Urinary bladder (tissue), 3 donors: ENCODE measurements at regions not wholly inside any gene's neighbourhood (a gene's known extent, or its start where the extent isn't known, plus 50 kb on each side); places are given as distances from the start of the nearest gene placed in this dataset.

ENCODE experiments used
- DNase-seq: peaks from one replicate; pipeline ENCODE4 v3.0.0-alpha.2; 2015; ENCODE audit errors: extremely low spot score
- H3K27ac ChIP-seq: one replicate; pipeline ENCODE4 v1.5.1; 2013; ENCODE audit warnings: low read depth, mild to moderate bottlenecking, moderate library complexity
- H3K36me3 ChIP-seq: one replicate; pipeline ENCODE4 v1.6.1; 2013; ENCODE audit warnings: mild to moderate bottlenecking, moderate library complexity; ENCODE audit not compliant: insufficient read depth
- H3K4me1 ChIP-seq: one replicate; pipeline ENCODE4 v1.6.1; 2013; ENCODE audit warnings: mild to moderate bottlenecking, moderate library complexity; ENCODE audit not compliant: insufficient read depth
- H3K4me3 ChIP-seq: one replicate; pipeline ENCODE4 v1.5.1; 2013; ENCODE audit warnings: low read depth, low read length
- WGBS: extraction: QIAGEN DNeasy Blood & Tissue Kit; methylation state at CpG from one replicate; pipeline ENCODE4 v1.1.7; 2013; 5-methylcytosine and 5-hydroxymethylcytosine counted together
- donor health status: healthy with polysubstance abuse.
- donor health status: healthy.

- DNase-seq: no peak
- no peaks in the 10 kb centered on the region for H3K4me1 ChIP-seq
- H3K27ac ChIP-seq: no peak overlapping the region
- 66% methylated on average over 8 of the region's 8 CpGs for WGBS
- H3K36me3 ChIP-seq: no peaks in the 10 kb centered on the region
- no peak overlapping the region for H3K4me3 ChIP-seq
Observed at GRCh38 chr20:51335329-51335841, 207.1 kb downstream of the NFATC2 start.

GRCh38 chr20:51334609-51335008 is 207.9 kb downstream of the NFATC2 start:
- 83% methylated on average over 9 of the region's 9 CpGs for WGBS

GRCh38 chr20:51333971-51334370 is 208.5 kb downstream of the NFATC2 start:
- no peak for DNase-seq
- 90% methylated on average over 14 of the region's 14 CpGs for WGBS
- Histone ChIP-seq H3K27ac (no peak overlapping the region), H3K4me1 (no peaks in the 10 kb centered on the region), H3K36me3 (no peaks in the 10 kb centered on the region), H3K4me3 (no peak overlapping the region)

More at GRCh38 chr20:51334609-51335008, 207.9 kb downstream of the NFATC2 start:
- H3K4me3 ChIP-seq: no peak overlapping the region
- no peaks in the 10 kb centered on the region for H3K4me1 ChIP-seq
- no peak for DNase-seq
- no peak overlapping the region for H3K27ac ChIP-seq
- H3K36me3 ChIP-seq: no peaks in the 10 kb centered on the region

- WGBS: 78% methylated on average over 3 of the region's 3 CpGs
- no peak for DNase-seq
Observed at GRCh38 chr20:51333446-51333845, 209.1 kb downstream of the NFATC2 start.

GRCh38 chr20:51331481-51331880 is 211.0 kb downstream of the NFATC2 start:
- H3K36me3 ChIP-seq: no peaks in the 10 kb centered on the region
- no peaks in the 10 kb centered on the region for H3K4me1 ChIP-seq
- H3K27ac ChIP-seq: no peak overlapping the region
- no peak for DNase-seq
- H3K4me3 ChIP-seq: no peak overlapping the region
- 88% methylated on average over 19 of the region's 19 CpGs for WGBS

More at GRCh38 chr20:51333446-51333845, 209.1 kb downstream of the NFATC2 start:
- Histone ChIP-seq H3K27ac (no peak overlapping the region), H3K4me3 (no peak overlapping the region), H3K36me3 (no peaks in the 10 kb centered on the region), H3K4me1 (no peaks in the 10 kb centered on the region)

- Histone ChIP-seq H3K4me1 (no peaks in the 10 kb centered on the region), H3K27ac (no peak overlapping the region)
- 97% methylated on average over 1 of the region's 1 CpG for WGBS
Observed at GRCh38 chr20:51329845-51330244, 212.7 kb downstream of the NFATC2 start.

GRCh38 chr20:51327251-51327841 is 215.2 kb downstream of the NFATC2 start:
- DNase-seq: no peak
- Histone ChIP-seq H3K4me1 (no peaks in the 10 kb centered on the region), H3K36me3 (no peaks in the 10 kb centered on the region), H3K27ac (no peak overlapping the region), H3K4me3 (no peak overlapping the region)
- WGBS: 48% methylated on average over 17 of the region's 17 CpGs

More at GRCh38 chr20:51329845-51330244, 212.7 kb downstream of the NFATC2 start:
- DNase-seq: no peak
- Histone ChIP-seq H3K36me3 (no peaks in the 10 kb centered on the region), H3K4me3 (no peak overlapping the region)

- 55% methylated on average over 4 of the region's 4 CpGs for WGBS
- Histone ChIP-seq H3K36me3 (no peaks in the 10 kb centered on the region), H3K4me3 (no peak overlapping the region), H3K4me1 (no peaks in the 10 kb centered on the region), H3K27ac (no peak overlapping the region)
- DNase-seq: no peak
Observed at GRCh38 chr20:51326201-51326819, 216.2 kb downstream of the NFATC2 start.

- 62% methylated on average over 8 of the region's 8 CpGs for WGBS
- Histone ChIP-seq H3K36me3 (no peaks in the 10 kb centered on the region), H3K4me3 (no peak overlapping the region), H3K4me1 (no peaks in the 10 kb centered on the region), H3K27ac (no peak overlapping the region)
- no peak for DNase-seq
Observed at GRCh38 chr20:51322164-51322707, 220.3 kb downstream of the NFATC2 start.

GRCh38 chr20:51321343-51322163 is 221.0 kb downstream of the NFATC2 start:
- 85% methylated on average over 17 of the region's 17 CpGs for WGBS
- Histone ChIP-seq H3K4me3 (no peak overlapping the region), H3K27ac (no peak overlapping the region), H3K36me3 (no peaks in the 10 kb centered on the region), H3K4me1 (no peaks in the 10 kb centered on the region)
- no peak for DNase-seq

- Histone ChIP-seq H3K27ac (no peak overlapping the region), H3K4me3 (no peak overlapping the region), H3K4me1 (no peaks in the 10 kb centered on the region), H3K36me3 (no peaks in the 10 kb centered on the region)
- 86% methylated on average over 5 of the region's 5 CpGs for WGBS
- DNase-seq: no peak
Observed at GRCh38 chr20:51319522-51319921, 223.0 kb downstream of the NFATC2 start.

- DNase-seq: no peak
- Histone ChIP-seq H3K27ac (no peak overlapping the region), H3K4me1 (no peaks in the 10 kb centered on the region), H3K36me3 (no peaks in the 10 kb centered on the region), H3K4me3 (no peak overlapping the region)
- 57% methylated on average over 27 of the region's 27 CpGs for WGBS
Observed at GRCh38 chr20:51318058-51318949, 224.2 kb downstream of the NFATC2 start.

GRCh38 chr20:51315390-51315789 is 227.1 kb downstream of the NFATC2 start:
- Histone ChIP-seq H3K4me3 (no peak overlapping the region), H3K4me1 (no peaks in the 10 kb centered on the region), H3K27ac (no peak overlapping the region)

More at GRCh38 chr20:51315390-51315789, 227.1 kb downstream of the NFATC2 start:
- DNase-seq: no peak
- H3K36me3 ChIP-seq: no peaks in the 10 kb centered on the region
